Mesenchymal stem cell (in vitro differentiated cells and primary cell): ENCODE measurements at regions not wholly inside any gene's neighbourhood (a gene's known extent, or its start where the extent isn't known, plus 50 kb on each side); places are given as distances from the start of the nearest gene placed in this dataset.
"Not testable (repeated sequence)": the region's sequence is repeated elsewhere in the genome, so short reads cannot be mapped to it uniquely, and the experiment has no call there.

Source experiments
- DNase-seq: peaks from one replicate; pipeline ENCODE4 v3.0.0-alpha.2; 2013
- H2AFZ ChIP-seq: one replicate; pipeline ENCODE4 v1.6.1; 2013; ENCODE audit warnings: low read depth, mild to moderate bottlenecking, control low read depth, inconsistent platforms, low read length, moderate library complexity
- H2AK5ac ChIP-seq: 2 replicates; pipeline ENCODE4 v1.6.1; 2013; ENCODE audit warnings: low read length, moderate library complexity, mild to moderate bottlenecking, inconsistent platforms; ENCODE audit not compliant: severe bottlenecking
- H2BK120ac ChIP-seq: one replicate; pipeline ENCODE4 v1.6.1; 2013; ENCODE audit warnings: low read depth, mild to moderate bottlenecking, inconsistent platforms, low read length, moderate library complexity
- H2BK12ac ChIP-seq, 2 experiments: one replicate each; pipeline ENCODE4 v1.6.1; 2013; ENCODE audit warnings: inconsistent platforms in 2 of 2, low read length in 2 of 2, mild to moderate bottlenecking in 2 of 2, moderate library complexity in 2 of 2, control low read depth in 1 of 2
- H2BK15ac ChIP-seq: one replicate; pipeline ENCODE4 v1.6.1; 2013; ENCODE audit warnings: mild to moderate bottlenecking, low read depth, inconsistent platforms; ENCODE audit not compliant: poor library complexity, severe bottlenecking
- H2BK5ac ChIP-seq: 2 replicates; pipeline ENCODE4 v1.6.1; 2013; ENCODE audit warnings: low read depth, mild to moderate bottlenecking, low read length, control low read depth, inconsistent platforms; ENCODE audit not compliant: poor library complexity, severe bottlenecking
- H3K14ac ChIP-seq, 2 experiments: one replicate each; pipeline ENCODE4 v1.6.1; 2013; ENCODE audit warnings: inconsistent platforms in 2 of 2, low read length in 2 of 2, control low read depth in 1 of 2, mild to moderate bottlenecking in 1 of 2, moderate library complexity in 1 of 2
- H3K18ac ChIP-seq, 2 experiments: one replicate each; pipeline ENCODE4 v1.6.1; 2013; ENCODE audit warnings: inconsistent platforms in 2 of 2, low read length in 2 of 2, control low read depth in 1 of 2, low read depth in 1 of 2, mild to moderate bottlenecking in 1 of 2
- H3K23ac ChIP-seq, 2 experiments: one replicate each; pipeline ENCODE4 v1.6.1; 2013; ENCODE audit warnings: inconsistent platforms in 2 of 2, low read length in 2 of 2, mild to moderate bottlenecking in 2 of 2, moderate library complexity in 2 of 2, control low read depth in 1 of 2
- H3K27ac ChIP-seq: 2 replicates; pipeline ENCODE4 v1.5.1; 2013; ENCODE audit warnings: mild to moderate bottlenecking, moderate library complexity, low read length, control low read depth, inconsistent platforms; ENCODE audit not compliant: poor library complexity, severe bottlenecking
- H3K27me3 ChIP-seq, 2 experiments: 2 replicates each; pipeline versions ENCODE4 v1.6.1 to v1.7.0; 2013; ENCODE audit warnings: low read length in 2 of 2, mild to moderate bottlenecking in 2 of 2, moderate library complexity in 2 of 2, control low read depth in 1 of 2, inconsistent platforms in 1 of 2; ENCODE audit not compliant: control insufficient read depth in 1 of 2, insufficient read depth in 1 of 2
- H3K36me3 ChIP-seq, 2 experiments: 2 replicates each; pipeline versions ENCODE4 v1.6.1 to v1.7.0; 2013; ENCODE audit warnings: low read length in 2 of 2, control low read depth in 1 of 2, inconsistent platforms in 1 of 2, low read depth in 1 of 2, mild to moderate bottlenecking in 1 of 2; ENCODE audit not compliant: insufficient read depth in 2 of 2, control insufficient read depth in 1 of 2
- H3K4ac ChIP-seq, 2 experiments: one replicate each; pipeline ENCODE4 v1.6.1; 2013; ENCODE audit warnings: inconsistent platforms in 2 of 2, low read length in 2 of 2, mild to moderate bottlenecking in 2 of 2, moderate library complexity in 2 of 2, control low read depth in 1 of 2, low read depth in 1 of 2
- H3K4me1 ChIP-seq: 2 replicates; pipeline ENCODE4 v1.6.1; 2013; ENCODE audit warnings: low read depth, low read length, control low read depth; ENCODE audit not compliant: control insufficient read depth, insufficient read depth
- H3K4me2 ChIP-seq: 2 replicates; pipeline ENCODE4 v1.6.1; 2013; ENCODE audit warnings: low read length, mild to moderate bottlenecking, inconsistent platforms; ENCODE audit not compliant: poor library complexity, severe bottlenecking
- H3K4me3 ChIP-seq, 2 experiments: 2 replicates each; pipeline versions ENCODE4 v1.5.1 to v1.7.0; 2013; ENCODE audit warnings: low read length in 2 of 2, mild to moderate bottlenecking in 2 of 2, control low read depth in 1 of 2, low read depth in 1 of 2; ENCODE audit not compliant: insufficient read depth in 1 of 2
- H3K79me1 ChIP-seq: replicated peaks from 2 replicates; pipeline ENCODE4 v1.6.1; 2013; ENCODE audit warnings: mild to moderate bottlenecking, control low read depth, low read length, inconsistent platforms; ENCODE audit not compliant: poor library complexity, severe bottlenecking
- H3K9ac ChIP-seq: 2 replicates; pipeline ENCODE4 v1.7.0; 2013; ENCODE audit warnings: mild to moderate bottlenecking, low read length, moderate library complexity
- H3K9me3 ChIP-seq: 2 replicates; pipeline ENCODE4 v1.7.0; 2013; ENCODE audit warnings: mild to moderate bottlenecking, low read length; ENCODE audit not compliant: control insufficient read depth
- H4K8ac ChIP-seq: one replicate; pipeline ENCODE4 v1.6.1; 2013; ENCODE audit warnings: inconsistent platforms, mild to moderate bottlenecking, low read length, moderate library complexity
- H4K91ac ChIP-seq: one replicate; pipeline ENCODE4 v1.6.1; 2013; ENCODE audit warnings: mild to moderate bottlenecking, low read length, inconsistent platforms
- WGBS: methylation state at CpG from one replicate; pipeline ENCODE4 v1.1.7; 2013; ENCODE audit warnings: mixed read lengths; 5-methylcytosine and 5-hydroxymethylcytosine counted together

- no peak for DNase-seq
- Histone ChIP-seq H3K4ac (no peak overlapping the region), H3K18ac (no peak overlapping the region), H2BK12ac (no peak overlapping the region), H2BK120ac (no peak overlapping the region), H3K23ac (no peak overlapping the region), H3K4me1 (peaks cover 7% of the 10 kb centered on the region), H2BK5ac (no peak overlapping the region), H3K9ac (no peak overlapping the region), H4K8ac (no peak overlapping the region), H3K4me2 (no peak overlapping the region), H3K79me1 (no peaks in the 10 kb centered on the region), H4K91ac (no peak overlapping the region), H3K9me3 (no peaks in the 10 kb centered on the region), H3K27me3 (no peaks in the 10 kb centered on the region), H3K14ac (no peak overlapping the region), H2AK5ac (no peak overlapping the region), H2BK15ac (no peak overlapping the region), H2AFZ (no peak overlapping the region), H3K4me3 (no peak overlapping the region), H3K27ac (no peak overlapping the region), H3K36me3 (no peaks in the 10 kb centered on the region)
- no CpG with 5 or more reads among the region's 2 CpGs for WGBS
These were observed 108.8 kb downstream of the TNFSF18 start for GRCh38 chr1:172941945-172942344.

- not testable (repeated sequence) for H3K23ac ChIP-seq, H3K27me3 ChIP-seq, H2BK12ac ChIP-seq, H4K8ac ChIP-seq, H3K79me1 ChIP-seq, H3K27ac ChIP-seq, H2BK15ac ChIP-seq, H3K9me3 ChIP-seq, H2BK120ac ChIP-seq, H2AFZ ChIP-seq, H3K4me3 ChIP-seq, H3K4me1 ChIP-seq, H2BK5ac ChIP-seq, H4K91ac ChIP-seq, DNase-seq, H3K9ac ChIP-seq, H3K14ac ChIP-seq, H3K4me2 ChIP-seq, H3K36me3 ChIP-seq, H2AK5ac ChIP-seq
- Histone ChIP-seq H3K18ac (peak overlapping the region in 1 of 2 experiments; percentile 69), H3K4ac (peak overlapping the region in 1 of 2 experiments; percentile 3)
- 86% methylated on average over 2 of the region's 2 CpGs for WGBS
These were observed 107.6 kb downstream of the TNFSF18 start for GRCh38 chr1:172943138-172943537.

- Histone ChIP-seq H2BK12ac (peak overlapping the region; percentile 79 to 98), H3K4me2 (no peak overlapping the region), H3K4me1 (peaks cover 6% of the 10 kb centered on the region), H2BK5ac (no peak overlapping the region), H3K36me3 (no peaks in the 10 kb centered on the region), H4K91ac (peak overlapping the region; percentile 70), H3K4ac (peak overlapping the region; percentile 9 to 85), H2BK120ac (peak overlapping the region; percentile 71), H3K79me1 (no peaks in the 10 kb centered on the region), H2AFZ (no peak overlapping the region), H3K27ac (no peak overlapping the region), H2BK15ac (no peak overlapping the region), H2AK5ac (peak overlapping the region; percentile 13), H3K14ac (peak overlapping the region in 1 of 2 experiments; percentile 77), H3K9ac (no peak overlapping the region), H3K18ac (peak overlapping the region; percentile 45 to 87), H3K4me3 (no peak overlapping the region), H3K9me3 (no peaks in the 10 kb centered on the region), H3K27me3 (no peaks in the 10 kb centered on the region), H4K8ac (peak overlapping the region; percentile 80), H3K23ac (no peak overlapping the region)
- no peak for DNase-seq
These were observed 105.8 kb downstream of the TNFSF18 start for GRCh38 chr1:172944931-172945330.

- Histone ChIP-seq H2AK5ac (no peak overlapping the region), H3K27ac (no peak overlapping the region), H2BK15ac (no peak overlapping the region), H2AFZ (no peak overlapping the region), H2BK5ac (no peak overlapping the region), H3K27me3 (no peaks in the 10 kb centered on the region), H3K4me3 (no peak overlapping the region), H3K4me2 (no peak overlapping the region), H3K4me1 (peaks cover 2% of the 10 kb centered on the region), H3K4ac (peak overlapping the region; percentile 58 to 73), H4K91ac (no peak overlapping the region), H3K36me3 (no peaks in the 10 kb centered on the region), H3K14ac (no peak overlapping the region), H3K9me3 (no peaks in the 10 kb centered on the region), H3K23ac (peak overlapping the region in 1 of 2 experiments; percentile 42), H3K79me1 (no peaks in the 10 kb centered on the region), H3K9ac (no peak overlapping the region), H2BK12ac (peak overlapping the region; percentile 2 to 38), H4K8ac (no peak overlapping the region), H2BK120ac (no peak overlapping the region), H3K18ac (peak overlapping the region in 1 of 2 experiments; percentile 34)
- WGBS, result 94% methylated on average over 2 of the region's 2 CpGs
- DNase-seq, result peak; percentile 77
These were observed 103.8 kb downstream of the TNFSF18 start for GRCh38 chr1:172946814-172947507.
